H9 (cell line): ENCODE measurements at regions not wholly inside any gene's neighbourhood (a gene's known extent, or its start where the extent isn't known, plus 50 kb on each side); places are given as distances from the start of the nearest gene placed in this dataset.

Source experiments
- DNase-seq: peaks from one replicate; pipeline ENCODE4 v3.0.0-alpha.2; 2017
- H2AFZ ChIP-seq: one replicate; pipeline ENCODE4 v1.6.1; 2013; ENCODE audit warnings: mild to moderate bottlenecking, low read length, control low read depth, moderate library complexity
- H2AK5ac ChIP-seq: 2 replicates; pipeline ENCODE4 v1.6.1; 2013; ENCODE audit warnings: low read length, control low read depth, mixed read lengths; ENCODE audit not compliant: insufficient read length
- H2BK120ac ChIP-seq: one replicate; pipeline ENCODE4 v1.6.1; 2013; ENCODE audit warnings: low read depth, mild to moderate bottlenecking, low read length, control low read depth, inconsistent platforms; ENCODE audit not compliant: poor library complexity, severe bottlenecking
- H2BK12ac ChIP-seq: 2 replicates; pipeline ENCODE4 v1.6.1; 2013; ENCODE audit warnings: low read length, control low read depth, mixed read lengths, low read depth; ENCODE audit not compliant: insufficient read length
- H2BK15ac ChIP-seq: 2 replicates; pipeline ENCODE4 v1.6.1; 2013; ENCODE audit warnings: low read depth, low read length, control low read depth
- H2BK20ac ChIP-seq: one replicate; pipeline ENCODE4 v1.6.1; 2013; ENCODE audit warnings: low read depth, mild to moderate bottlenecking, low read length, control low read depth, inconsistent platforms; ENCODE audit not compliant: poor library complexity, severe bottlenecking
- H2BK5ac ChIP-seq: 2 replicates; pipeline ENCODE4 v1.6.1; 2013; ENCODE audit warnings: low read length, control low read depth, mixed read lengths; ENCODE audit not compliant: insufficient read length
- H3K14ac ChIP-seq: 2 replicates; pipeline ENCODE4 v1.6.1; 2013; ENCODE audit warnings: low read length, control low read depth; ENCODE audit not compliant: insufficient read depth
- H3K18ac ChIP-seq: 2 replicates; pipeline ENCODE4 v1.6.1; 2013; ENCODE audit warnings: low read depth, mild to moderate bottlenecking, mixed read lengths, low read length, control low read depth; ENCODE audit not compliant: insufficient read length
- H3K23ac ChIP-seq: 2 replicates; pipeline ENCODE4 v1.6.1; 2013; ENCODE audit warnings: low read length, control low read depth, mixed read lengths, low read depth; ENCODE audit not compliant: insufficient read length
- H3K23me2 ChIP-seq: 2 replicates; pipeline ENCODE4 v1.6.1; 2013; ENCODE audit warnings: low read depth, mild to moderate bottlenecking, mixed read lengths, low read length, control low read depth; ENCODE audit not compliant: insufficient read length, poor library complexity, severe bottlenecking
- H3K27ac ChIP-seq: 2 replicates; pipeline ENCODE4 v1.5.1; 2013; ENCODE audit warnings: low read length, control low read depth, mixed read lengths, low read depth; ENCODE audit not compliant: insufficient read length
- H3K27me3 ChIP-seq: 2 replicates; pipeline ENCODE4 v1.6.1; 2013; ENCODE audit warnings: low read length, control low read depth, inconsistent platforms; ENCODE audit not compliant: insufficient read depth
- H3K4ac ChIP-seq: 2 replicates; pipeline ENCODE4 v1.6.1; 2013; ENCODE audit warnings: low read depth, mild to moderate bottlenecking, control low read depth, inconsistent platforms, low read length, moderate library complexity
- H3K4me1 ChIP-seq: 2 replicates; pipeline ENCODE4 v1.6.1; 2013; ENCODE audit warnings: low read length, control low read depth, inconsistent platforms; ENCODE audit not compliant: insufficient read depth
- H3K4me2 ChIP-seq: 2 replicates; pipeline ENCODE4 v1.6.1; 2013; ENCODE audit warnings: low read length, control low read depth, mixed read lengths; ENCODE audit not compliant: insufficient read length, insufficient read depth
- H3K56ac ChIP-seq: 2 replicates; pipeline ENCODE4 v1.6.1; 2013; ENCODE audit warnings: low read depth, mild to moderate bottlenecking, mixed read lengths, low read length, control low read depth; ENCODE audit not compliant: insufficient read length
- H3K79me1 ChIP-seq: 2 replicates; pipeline ENCODE4 v1.6.1; 2013; ENCODE audit warnings: low read depth, mild to moderate bottlenecking, moderate library complexity, low read length, control low read depth, inconsistent platforms; ENCODE audit not compliant: insufficient read depth, poor library complexity, severe bottlenecking
- H3K79me2 ChIP-seq: 2 replicates; pipeline ENCODE4 v1.6.1; 2013; ENCODE audit warnings: low read length, control low read depth, inconsistent platforms; ENCODE audit not compliant: insufficient read depth
- H3K9ac ChIP-seq: 2 replicates; pipeline ENCODE4 v1.6.1; 2013; ENCODE audit warnings: low read length, control low read depth, mixed read lengths; ENCODE audit not compliant: insufficient read length; ENCODE audit errors: extremely low read depth
- H3K9me3 ChIP-seq: one replicate; pipeline ENCODE4 v1.6.1; 2013; ENCODE audit warnings: low read depth, low read length, inconsistent platforms; ENCODE audit not compliant: control insufficient read depth
- H3T11ph ChIP-seq: one replicate; pipeline ENCODE4 v1.6.1; 2013; ENCODE audit warnings: mild to moderate bottlenecking, low read length, control low read depth, inconsistent platforms
- H4K20me1 ChIP-seq: one replicate; pipeline ENCODE4 v1.6.1; 2013; ENCODE audit not compliant: control insufficient read depth, insufficient read length, insufficient read depth
- H4K5ac ChIP-seq: 2 replicates; pipeline ENCODE4 v1.6.1; 2013; ENCODE audit warnings: low read depth, mild to moderate bottlenecking, mixed read lengths, low read length, control low read depth; ENCODE audit not compliant: insufficient read length
- H4K8ac ChIP-seq: replicated peaks from 2 replicates; pipeline ENCODE4 v1.6.1; 2013; ENCODE audit warnings: low read length, control low read depth, mixed read lengths, low read depth; ENCODE audit not compliant: insufficient read length
- H4K91ac ChIP-seq: 2 replicates; pipeline ENCODE4 v1.6.1; 2013; ENCODE audit warnings: low read depth, mild to moderate bottlenecking, moderate library complexity, mixed read lengths, low read length, control low read depth; ENCODE audit not compliant: insufficient read length
- H3K27ac Mint-ChIP-seq, 3 experiments: 2 replicates in 2 of 3; 3 replicates in 1 of 3; pipeline ENCODE4 v1.8.0; 2020 to 2021; ENCODE audit warnings: mixed read lengths in 3 of 3, mild to moderate bottlenecking in 1 of 3, moderate library complexity in 1 of 3
- H3K27me3 Mint-ChIP-seq: 2 replicates; pipeline ENCODE4 v1.8.0; 2021; ENCODE audit warnings: low read depth, mild to moderate bottlenecking, moderate library complexity, mixed read lengths
- H3K36me3 Mint-ChIP-seq, 3 experiments: 2 replicates in 2 of 3; 3 replicates in 1 of 3; pipeline ENCODE4 v1.8.0; 2020 to 2021; ENCODE audit warnings: low read depth in 3 of 3, mixed read lengths in 3 of 3; ENCODE audit not compliant: insufficient read depth in 1 of 3
- H3K4me1 Mint-ChIP-seq, 2 experiments: 2 replicates each; pipeline ENCODE4 v1.8.0; 2020; ENCODE audit warnings: mixed read lengths in 2 of 2
- H3K4me3 Mint-ChIP-seq, 2 experiments: 2 replicates in 1 of 2; 3 replicates in 1 of 2; pipeline ENCODE4 v1.8.0; 2020 to 2021; ENCODE audit warnings: mild to moderate bottlenecking in 2 of 2, mixed read lengths in 2 of 2, moderate library complexity in 1 of 2
- H3K9me3 Mint-ChIP-seq, 2 experiments: 2 replicates in 1 of 2; 3 replicates in 1 of 2; pipeline ENCODE4 v1.8.0; 2020; ENCODE audit warnings: mild to moderate bottlenecking in 2 of 2, mixed read lengths in 2 of 2, moderate library complexity in 1 of 2
- CTCF ChIP-seq: fragments of 200-600 bp; sonication (generic); conservative IDR thresholded peaks from 3 replicates; pipeline ENCODE4 v1.8.0; 2021; ENCODE audit warnings: antibody characterized with exemption, mild to moderate bottlenecking
- WGBS: extraction: QIAGEN DNeasy Blood & Tissue Kit; methylation state at CpG from one replicate; pipeline ENCODE4 v1.1.7; 2013; ENCODE audit warnings: missing lambda C conversion rate, low lambda C conversion rate, mixed read lengths; ENCODE audit not compliant: insufficient read length; ENCODE audit errors: extremely low coverage; 5-methylcytosine and 5-hydroxymethylcytosine counted together

GRCh38 chr10:81315026-81315425 is 560.0 kb upstream of the NRG3 start:
- Histone ChIP-seq H3K27me3 (no peaks in the 10 kb centered on the region), H2BK15ac (no peak overlapping the region), H2BK120ac (no peak overlapping the region), H4K20me1 (no peaks in the 10 kb centered on the region), H3K4ac (no peak overlapping the region), H2BK12ac (no peak overlapping the region), H3T11ph (no peak overlapping the region), H3K4me2 (no peak overlapping the region), H2BK20ac (no peak overlapping the region), H2AK5ac (no peak overlapping the region), H3K56ac (no peak overlapping the region), H3K14ac (no peak overlapping the region), H3K27ac (no peak overlapping the region), H3K9me3 (no peaks in the 10 kb centered on the region), H2BK5ac (no peak overlapping the region), H3K18ac (no peak overlapping the region), H4K5ac (no peak overlapping the region), H2AFZ (no peak overlapping the region), H3K79me1 (no peaks in the 10 kb centered on the region), H3K23me2 (no peaks in the 10 kb centered on the region), H4K8ac (no peak overlapping the region), H3K9ac (no peak overlapping the region), H3K79me2 (no peaks in the 10 kb centered on the region), H4K91ac (no peak overlapping the region), H3K4me1 (no peaks in the 10 kb centered on the region), H3K23ac (no peak overlapping the region)
- no peaks in the 10 kb centered on the region for H3K4me1 Mint-ChIP-seq
- DNase-seq, result no peak
- no peaks in the 10 kb centered on the region for H3K9me3 Mint-ChIP-seq
- no peaks in the 10 kb centered on the region; the same call in 1 of the 2 replicates for H3K27me3 Mint-ChIP-seq
- H3K4me3 Mint-ChIP-seq, result no peak overlapping the region
- no CpG with 5 or more reads among the region's 3 CpGs for WGBS
- no peak overlapping the region for H3K27ac Mint-ChIP-seq
- H3K36me3 Mint-ChIP-seq, result no peaks in the 10 kb centered on the region
- TF ChIP-seq CTCF, result no peak
